ENCODE measurements at regions not wholly inside any gene's neighbourhood (a gene's known extent, or its start where the extent isn't known, plus 50 kb on each side); places are given as distances from the start of the nearest gene placed in this dataset.

- Mint-ChIP-seq H3K4me3 (no peak overlapping the region), H3K9me3 (peaks cover 9% of the 10 kb centered on the region), H3K27ac (no peak overlapping the region), H3K4me1 (ENCODE audit: low read depth) (no peaks in the 10 kb centered on the region), H3K27me3 (no peaks in the 10 kb centered on the region), H3K36me3 (ENCODE audit: low read depth) (no peaks in the 10 kb centered on the region)
- intact Hi-C loops (cut with micrococcal nuclease), result no loop called here
These were observed 712.6 kb downstream of the SLC16A7 start for GRCh38 chr12:60308366-60308991.

GRCh38 chr12:60311940-60312339 lies 716.1 kb downstream of the SLC16A7 start:
- Mint-ChIP-seq H3K4me1 (ENCODE audit: low read depth) (no peaks in the 10 kb centered on the region), H3K27ac (no peak overlapping the region), H3K9me3 (peaks cover 24% of the 10 kb centered on the region), H3K4me3 (no peak overlapping the region), H3K27me3 (no peaks in the 10 kb centered on the region), H3K36me3 (ENCODE audit: low read depth) (no peaks in the 10 kb centered on the region)
- intact Hi-C loops (cut with micrococcal nuclease), result no loop called here

- Mint-ChIP-seq H3K36me3 (ENCODE audit: low read depth) (no peaks in the 10 kb centered on the region), H3K4me1 (ENCODE audit: low read depth) (no peaks in the 10 kb centered on the region), H3K27ac (no peak overlapping the region), H3K9me3 (peaks cover 15% of the 10 kb centered on the region), H3K27me3 (no peaks in the 10 kb centered on the region), H3K4me3 (no peak overlapping the region)
- intact Hi-C loops (cut with micrococcal nuclease), result no loop called here
These were observed 721.5 kb downstream of the SLC16A7 start for GRCh38 chr12:60317361-60317760.

GRCh38 chr12:60324746-60325145 lies 728.9 kb downstream of the SLC16A7 start:
- intact Hi-C loops (cut with micrococcal nuclease), result no loop called here
- H3K4me3 Mint-ChIP-seq, result no peak overlapping the region
- H3K36me3 Mint-ChIP-seq (ENCODE audit: low read depth), result no peaks in the 10 kb centered on the region
- H3K27me3 Mint-ChIP-seq, result no peaks in the 10 kb centered on the region
- no peak overlapping the region for H3K27ac Mint-ChIP-seq
- peaks cover 24% of the 10 kb centered on the region for H3K9me3 Mint-ChIP-seq
- H3K4me1 Mint-ChIP-seq (ENCODE audit: low read depth), result no peaks in the 10 kb centered on the region

- Mint-ChIP-seq H3K4me1 (ENCODE audit: low read depth) (no peaks in the 10 kb centered on the region), H3K36me3 (ENCODE audit: low read depth) (no peaks in the 10 kb centered on the region), H3K27ac (no peak overlapping the region), H3K27me3 (no peaks in the 10 kb centered on the region), H3K9me3 (peaks cover 17% of the 10 kb centered on the region), H3K4me3 (no peak overlapping the region)
- intact Hi-C loops (cut with micrococcal nuclease), result no loop called here
These were observed 737.6 kb downstream of the SLC16A7 start for GRCh38 chr12:60333461-60333860.

- H3K4me3 Mint-ChIP-seq, result no peak overlapping the region
- intact Hi-C loops (cut with micrococcal nuclease), result no loop called here
These were observed 739.9 kb downstream of the SLC16A7 start for GRCh38 chr12:60335745-60336144.

GRCh38 chr12:60337839-60338549 lies 742.2 kb downstream of the SLC16A7 start:
- H3K27me3 Mint-ChIP-seq, result no peaks in the 10 kb centered on the region
- no peaks in the 10 kb centered on the region for H3K36me3 Mint-ChIP-seq (ENCODE audit: low read depth)
- H3K4me1 Mint-ChIP-seq (ENCODE audit: low read depth), result no peaks in the 10 kb centered on the region
- peaks cover 17% of the 10 kb centered on the region for H3K9me3 Mint-ChIP-seq
- H3K4me3 Mint-ChIP-seq, result no peak overlapping the region
- intact Hi-C loops (cut with micrococcal nuclease), result no loop called here
- no peak overlapping the region for H3K27ac Mint-ChIP-seq

More at GRCh38 chr12:60335745-60336144, 739.9 kb downstream of the SLC16A7 start:
- Mint-ChIP-seq H3K4me1 (ENCODE audit: low read depth) (no peaks in the 10 kb centered on the region), H3K9me3 (peaks cover 17% of the 10 kb centered on the region), H3K27ac (no peak overlapping the region), H3K27me3 (no peaks in the 10 kb centered on the region), H3K36me3 (ENCODE audit: low read depth) (no peaks in the 10 kb centered on the region)

- Mint-ChIP-seq H3K27me3 (no peaks in the 10 kb centered on the region), H3K27ac (no peak overlapping the region), H3K4me1 (ENCODE audit: low read depth) (no peaks in the 10 kb centered on the region), H3K9me3 (peaks cover 19% of the 10 kb centered on the region), H3K36me3 (ENCODE audit: low read depth) (no peaks in the 10 kb centered on the region), H3K4me3 (no peak overlapping the region)
- intact Hi-C loops (cut with micrococcal nuclease), result no loop called here
These were observed 749.6 kb downstream of the SLC16A7 start for GRCh38 chr12:60345442-60345841.

- Mint-ChIP-seq H3K4me1 (ENCODE audit: low read depth) (no peaks in the 10 kb centered on the region), H3K4me3 (no peak overlapping the region), H3K9me3 (peaks cover 36% of the 10 kb centered on the region), H3K27ac (no peak overlapping the region), H3K36me3 (ENCODE audit: low read depth) (no peaks in the 10 kb centered on the region), H3K27me3 (no peaks in the 10 kb centered on the region)
- intact Hi-C loops (cut with micrococcal nuclease), result no loop called here
These were observed 753.6 kb downstream of the SLC16A7 start for GRCh38 chr12:60349232-60349978.

- peaks cover 35% of the 10 kb centered on the region for H3K9me3 Mint-ChIP-seq
- no peak overlapping the region for H3K4me3 Mint-ChIP-seq
- no peak overlapping the region for H3K27ac Mint-ChIP-seq
- no peaks in the 10 kb centered on the region for H3K36me3 Mint-ChIP-seq (ENCODE audit: low read depth)
- no peaks in the 10 kb centered on the region for H3K27me3 Mint-ChIP-seq
- intact Hi-C loops (cut with micrococcal nuclease), result no loop called here
- H3K4me1 Mint-ChIP-seq (ENCODE audit: low read depth), result no peaks in the 10 kb centered on the region
These were observed 791.5 kb downstream of the SLC16A7 start for GRCh38 chr12:60387356-60387755.

GRCh38 chr12:60391051-60391450 lies 795.2 kb downstream of the SLC16A7 start:
- Mint-ChIP-seq H3K27ac (no peak overlapping the region), H3K4me3 (no peak overlapping the region), H3K27me3 (no peaks in the 10 kb centered on the region), H3K9me3 (peaks cover 43% of the 10 kb centered on the region), H3K4me1 (ENCODE audit: low read depth) (no peaks in the 10 kb centered on the region), H3K36me3 (ENCODE audit: low read depth) (no peaks in the 10 kb centered on the region)
- intact Hi-C loops (cut with micrococcal nuclease), result no loop called here

- no peaks in the 10 kb centered on the region for H3K27me3 Mint-ChIP-seq
- no peaks in the 10 kb centered on the region for H3K36me3 Mint-ChIP-seq (ENCODE audit: low read depth)
- H3K27ac Mint-ChIP-seq, result no peak overlapping the region
- H3K4me1 Mint-ChIP-seq (ENCODE audit: low read depth), result no peaks in the 10 kb centered on the region
- no peak overlapping the region for H3K4me3 Mint-ChIP-seq
- H3K9me3 Mint-ChIP-seq, result peaks cover 43% of the 10 kb centered on the region
- intact Hi-C loops (cut with micrococcal nuclease), result no loop called here
These were observed 796.0 kb downstream of the SLC16A7 start for GRCh38 chr12:60391791-60392190.

GRCh38 chr12:60393093-60393492 lies 797.3 kb downstream of the SLC16A7 start:
- no peaks in the 10 kb centered on the region for H3K36me3 Mint-ChIP-seq (ENCODE audit: low read depth)
- no peak overlapping the region for H3K4me3 Mint-ChIP-seq
- intact Hi-C loops (cut with micrococcal nuclease), result no loop called here
- peaks cover 33% of the 10 kb centered on the region for H3K9me3 Mint-ChIP-seq
- H3K4me1 Mint-ChIP-seq (ENCODE audit: low read depth), result no peaks in the 10 kb centered on the region
- H3K27ac Mint-ChIP-seq, result no peak overlapping the region
- no peaks in the 10 kb centered on the region for H3K27me3 Mint-ChIP-seq

GRCh38 chr12:60394665-60395064 lies 798.8 kb downstream of the SLC16A7 start:
- Mint-ChIP-seq H3K27me3 (no peaks in the 10 kb centered on the region), H3K4me1 (ENCODE audit: low read depth) (no peaks in the 10 kb centered on the region), H3K9me3 (peaks cover 27% of the 10 kb centered on the region), H3K36me3 (ENCODE audit: low read depth) (no peaks in the 10 kb centered on the region), H3K4me3 (no peak overlapping the region), H3K27ac (no peak overlapping the region)
- intact Hi-C loops (cut with micrococcal nuclease), result no loop called here
